ENCODE measurements at regions not wholly inside any gene's neighbourhood (a gene's known extent, or its start where the extent isn't known, plus 50 kb on each side); places are given as distances from the start of the nearest gene placed in this dataset.

DNA sequence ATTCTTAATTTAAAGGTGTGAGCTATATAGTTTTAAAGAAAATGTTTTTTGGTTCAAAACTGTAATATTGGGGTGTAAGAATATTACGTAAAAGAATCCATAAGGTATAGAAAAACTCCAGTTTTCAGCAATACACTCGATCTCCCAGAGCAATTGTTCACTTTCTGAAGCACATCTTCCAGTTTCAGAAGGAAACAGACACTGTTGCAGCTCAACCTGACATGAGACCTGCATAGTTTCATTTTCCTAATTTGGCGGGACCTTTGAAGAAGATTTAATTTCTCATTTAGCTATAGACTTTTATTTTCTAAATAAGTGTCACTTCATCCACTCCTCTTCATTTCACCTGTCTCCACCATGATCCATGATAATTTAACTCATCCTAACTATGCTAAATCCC, 281.5 kb downstream of the HTR1B start:
- TF ChIP-seq FOXP2 (optimal IDR thresholded peaks at IDR 0.05; ENCODE audit: borderline replicate concordance, extremely low read depth, extremely low read length, insufficient read depth) (no peak), SIN3A (IDR thresholded peaks at IDR 0.05; ENCODE audit: borderline replicate concordance, insufficient read depth, low read length) (no peak), POLR2AphosphoS5 (IDR thresholded peaks at IDR 0.05; ENCODE audit: low read depth, low read length) (no peak), REST (IDR thresholded peaks at IDR 0.05; ENCODE audit: insufficient read depth in 1 of 2, low read depth in 2 of 2, low read length in 2 of 2) (no peak), TAF1 (IDR thresholded peaks at IDR 0.05; ENCODE audit: borderline replicate concordance, insufficient read depth, low read length) (no peak)

- TF ChIP-seq TAF1 (IDR thresholded peaks at IDR 0.05; ENCODE audit: borderline replicate concordance, insufficient read depth, low read length) = no peak
These were observed 283.0 kb downstream of the HTR1B start for GRCh38 chr6:77180326-77180725.

DNA sequence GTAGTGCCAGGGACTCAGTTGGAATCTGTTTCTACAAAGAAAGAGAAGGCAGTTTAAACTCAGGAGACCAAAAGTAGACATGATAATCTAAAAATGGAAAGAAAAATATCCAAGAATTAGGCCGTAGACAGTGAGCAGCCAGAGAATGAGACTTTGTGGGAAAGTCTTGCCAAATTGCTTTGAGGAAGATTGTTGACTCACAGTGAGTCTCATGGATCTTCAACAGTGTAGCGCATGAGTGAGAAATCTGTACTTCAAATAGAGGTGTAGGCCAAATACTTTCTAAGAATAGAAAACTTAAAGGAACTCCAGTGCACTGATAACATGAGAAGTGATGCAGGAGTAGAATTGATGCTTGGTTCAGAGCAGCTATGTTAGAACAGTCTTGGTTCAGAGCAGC, 284.5 kb downstream of the HTR1B start:
- TF ChIP-seq TAF1 (IDR thresholded peaks at IDR 0.05; ENCODE audit: borderline replicate concordance, insufficient read depth, low read length) = no peak
- no peak for TF ChIP-seq FOXP2 (optimal IDR thresholded peaks at IDR 0.05; ENCODE audit: borderline replicate concordance, extremely low read depth, extremely low read length, insufficient read depth)
- TF ChIP-seq SIN3A (IDR thresholded peaks at IDR 0.05; ENCODE audit: borderline replicate concordance, insufficient read depth, low read length) = no peak
- TF ChIP-seq REST (IDR thresholded peaks at IDR 0.05; ENCODE audit: insufficient read depth in 1 of 2, low read depth in 2 of 2, low read length in 2 of 2) = no peak
- TF ChIP-seq POLR2AphosphoS5 (IDR thresholded peaks at IDR 0.05; ENCODE audit: low read depth, low read length) = no peak

- TF ChIP-seq SIN3A (IDR thresholded peaks at IDR 0.05; ENCODE audit: borderline replicate concordance, insufficient read depth, low read length) (no peak), REST (IDR thresholded peaks at IDR 0.05; ENCODE audit: insufficient read depth in 1 of 2, low read depth in 2 of 2, low read length in 2 of 2) (no peak), TAF1 (IDR thresholded peaks at IDR 0.05; ENCODE audit: borderline replicate concordance, insufficient read depth, low read length) (no peak), POLR2AphosphoS5 (IDR thresholded peaks at IDR 0.05; ENCODE audit: low read depth, low read length) (no peak), FOXP2 (optimal IDR thresholded peaks at IDR 0.05; ENCODE audit: borderline replicate concordance, extremely low read depth, extremely low read length, insufficient read depth) (no peak)
These were observed 285.8 kb downstream of the HTR1B start for GRCh38 chr6:77177470-77177869.

DNA sequence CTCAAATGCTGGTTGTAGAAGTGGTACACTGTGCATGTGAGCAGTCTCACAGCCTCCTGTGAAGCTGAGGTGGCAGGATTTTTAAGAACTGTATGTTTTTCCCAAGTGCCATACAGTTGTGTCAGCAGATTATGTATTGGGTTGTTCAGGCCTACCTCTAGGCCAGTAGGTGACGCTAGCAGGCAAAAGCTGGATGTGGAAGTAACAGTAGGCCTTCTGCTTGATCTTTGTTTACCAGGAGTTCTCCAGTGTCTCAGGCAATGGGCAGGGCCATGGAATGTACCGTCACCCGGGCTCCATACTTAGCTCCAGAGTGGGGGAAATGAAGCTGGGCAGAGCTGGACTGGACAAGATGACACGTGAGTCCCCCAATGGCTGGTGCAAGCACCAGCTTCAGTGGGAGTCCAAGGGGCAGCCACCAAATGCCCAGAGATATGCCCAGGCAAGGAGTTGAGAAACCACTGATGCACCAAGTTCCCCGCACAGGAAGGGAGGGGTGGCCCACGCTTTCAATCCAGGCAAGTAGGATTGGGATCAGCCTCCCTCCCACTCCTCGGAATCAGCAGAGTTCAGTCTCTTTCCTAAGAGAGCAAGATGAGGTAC, 289.7 kb downstream of the HTR1B start:
- TF ChIP-seq SIN3A (IDR thresholded peaks at IDR 0.05; ENCODE audit: borderline replicate concordance, insufficient read depth, low read length) (no peak), TAF1 (IDR thresholded peaks at IDR 0.05; ENCODE audit: borderline replicate concordance, insufficient read depth, low read length) (no peak), FOXP2 (optimal IDR thresholded peaks at IDR 0.05; ENCODE audit: borderline replicate concordance, extremely low read depth, extremely low read length, insufficient read depth) (no peak), REST (IDR thresholded peaks at IDR 0.05; ENCODE audit: insufficient read depth in 1 of 2, low read depth in 2 of 2, low read length in 2 of 2) (no peak), POLR2AphosphoS5 (IDR thresholded peaks at IDR 0.05; ENCODE audit: low read depth, low read length) (no peak)

Data from PFSK-1 (cell line).